ENCODE measurements at regions not wholly inside any gene's neighbourhood (a gene's known extent, or its start where the extent isn't known, plus 50 kb on each side); places are given as distances from the start of the nearest gene placed in this dataset.

DNA sequence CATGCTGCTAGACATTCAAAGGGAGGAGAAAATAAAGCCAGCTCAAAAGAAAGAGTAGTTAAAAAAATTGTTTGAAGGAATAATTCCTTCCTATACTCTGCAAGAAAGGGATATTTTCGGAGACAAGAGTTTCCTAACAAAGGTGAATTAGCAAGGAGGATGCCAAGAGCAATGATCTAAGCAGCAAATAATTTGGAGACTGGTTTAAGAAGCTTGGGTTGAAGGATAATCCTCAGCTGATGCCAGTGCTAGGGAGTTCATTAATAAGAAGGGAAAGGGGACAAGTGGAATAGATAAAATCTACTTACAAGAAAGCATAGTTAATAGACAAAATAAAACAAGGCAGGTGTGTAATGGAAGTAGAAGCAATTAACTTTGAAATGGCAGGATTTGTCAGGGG is 372.3 kb downstream of the NDFIP2 start:
- TF ChIP-seq, protein P1, sequence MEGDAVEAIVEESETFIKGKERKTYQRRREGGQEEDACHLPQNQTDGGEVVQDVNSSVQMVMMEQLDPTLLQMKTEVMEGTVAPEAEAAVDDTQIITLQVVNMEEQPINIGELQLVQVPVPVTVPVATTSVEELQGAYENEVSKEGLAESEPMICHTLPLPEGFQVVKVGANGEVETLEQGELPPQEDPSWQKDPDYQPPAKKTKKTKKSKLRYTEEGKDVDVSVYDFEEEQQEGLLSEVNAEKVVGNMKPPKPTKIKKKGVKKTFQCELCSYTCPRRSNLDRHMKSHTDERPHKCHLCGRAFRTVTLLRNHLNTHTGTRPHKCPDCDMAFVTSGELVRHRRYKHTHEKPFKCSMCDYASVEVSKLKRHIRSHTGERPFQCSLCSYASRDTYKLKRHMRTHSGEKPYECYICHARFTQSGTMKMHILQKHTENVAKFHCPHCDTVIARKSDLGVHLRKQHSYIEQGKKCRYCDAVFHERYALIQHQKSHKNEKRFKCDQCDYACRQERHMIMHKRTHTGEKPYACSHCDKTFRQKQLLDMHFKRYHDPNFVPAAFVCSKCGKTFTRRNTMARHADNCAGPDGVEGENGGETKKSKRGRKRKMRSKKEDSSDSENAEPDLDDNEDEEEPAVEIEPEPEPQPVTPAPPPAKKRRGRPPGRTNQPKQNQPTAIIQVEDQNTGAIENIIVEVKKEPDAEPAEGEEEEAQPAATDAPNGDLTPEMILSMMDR (IDR thresholded peaks at IDR 0.05): no peak
- TF ChIP-seq POLR2A (IDR thresholded peaks at IDR 0.05): no peak
